IMR-90 (cell line): ENCODE measurements at regions not wholly inside any gene's neighbourhood (a gene's known extent, or its start where the extent isn't known, plus 50 kb on each side); places are given as distances from the start of the nearest gene placed in this dataset.

ENCODE experiments used
- ATAC-seq: fragments of 200-7000 bp; cut with Tn5 transposase; 2 replicates; pipeline ENCODE4 v1.9.1; 2020; ENCODE audit warnings: low read depth, mild to moderate bottlenecking, moderate library complexity
- BruUV-seq: library from RNA; stranded (reverse); fragments of 400-500 nt; replicated peaks from 2 replicates; lab custom pipeline; 2021; lab: Mats Ljungman, UMichigan
- CTCF ChIA-PET: fragments of 300-600 bp; formaldehyde crosslinking; extraction: SDS; loops from one replicate; lab custom pipeline; 2021; ENCODE audit warnings: antibody characterized with exemption; lab: Yijun Ruan, JAX
- POLR2A ChIA-PET: fragments of 300-600 bp; sonication (Branson Sonifier 250); formaldehyde crosslinking; loops from one replicate; lab custom pipeline; 2022; ENCODE audit warnings: antibody characterized with exemption; ENCODE audit not compliant: unreplicated experiment; lab: Charles Lee
- DNase-seq: peaks from one replicate; pipeline ENCODE4 v3.0.0; 2013
- H2AFZ ChIP-seq: replicated peaks from 2 replicates; pipeline ENCODE3; 2013; ENCODE audit warnings: low read length, mild to moderate bottlenecking; ENCODE audit not compliant: poor library complexity
- H2AK5ac ChIP-seq: 2 replicates; pipeline ENCODE4 v1.6.1; 2013; ENCODE audit warnings: low read depth, low read length, inconsistent platforms
- H2AK9ac ChIP-seq: replicated peaks from 2 replicates; pipeline ENCODE3; 2013; ENCODE audit warnings: mild to moderate bottlenecking, low read depth, low read length, moderate library complexity; ENCODE audit not compliant: poor library complexity
- H2BK120ac ChIP-seq: 2 replicates; pipeline ENCODE4 v1.6.1; 2013; ENCODE audit warnings: low read depth, low read length, inconsistent platforms
- H2BK15ac ChIP-seq: 3 replicates; pipeline ENCODE4 v1.6.1; 2013; ENCODE audit warnings: low read depth, low read length, inconsistent platforms
- H2BK20ac ChIP-seq: 2 replicates; pipeline ENCODE4 v1.6.1; 2013; ENCODE audit warnings: low read depth, mild to moderate bottlenecking, inconsistent platforms, low read length, moderate library complexity
- H2BK5ac ChIP-seq: 2 replicates; pipeline ENCODE4 v1.6.1; 2013; ENCODE audit warnings: mild to moderate bottlenecking, low read depth, low read length, inconsistent platforms; ENCODE audit not compliant: poor library complexity, severe bottlenecking
- H3K14ac ChIP-seq: replicated peaks from 2 replicates; pipeline ENCODE4 v1.6.1; 2013; ENCODE audit warnings: low read depth, low read length, inconsistent platforms
- H3K18ac ChIP-seq: 2 replicates; pipeline ENCODE4 v1.6.1; 2013; ENCODE audit warnings: low read depth, low read length, control low read depth
- H3K23ac ChIP-seq: 2 replicates; pipeline ENCODE4 v1.6.1; 2013; ENCODE audit warnings: low read depth, low read length, inconsistent platforms
- H3K27ac ChIP-seq: 2 replicates; pipeline ENCODE4 v1.5.1; 2013; ENCODE audit warnings: mild to moderate bottlenecking, control low read depth, low read length; ENCODE audit not compliant: insufficient read depth
- H3K27me3 ChIP-seq: 2 replicates; pipeline ENCODE4 v1.6.1; 2013; ENCODE audit warnings: low read length; ENCODE audit not compliant: control insufficient read depth, insufficient read depth
- H3K36me3 ChIP-seq: 2 replicates; pipeline ENCODE4 v1.6.1; 2013; ENCODE audit warnings: low read length, mixed read lengths; ENCODE audit not compliant: control insufficient read depth, insufficient read depth
- H3K4ac ChIP-seq: 2 replicates; pipeline ENCODE4 v1.6.1; 2013; ENCODE audit warnings: low read depth, low read length, inconsistent platforms
- H3K4me1 ChIP-seq: 2 replicates; pipeline ENCODE4 v1.6.1; 2013; ENCODE audit warnings: low read length, mixed read lengths; ENCODE audit not compliant: control insufficient read depth, insufficient read depth
- H3K4me2 ChIP-seq: 2 replicates; pipeline ENCODE4 v1.6.1; 2013; ENCODE audit warnings: low read depth, mild to moderate bottlenecking, control low read depth, low read length, moderate library complexity
- H3K4me3 ChIP-seq: 2 replicates; pipeline ENCODE4 v1.5.1; 2013; ENCODE audit warnings: low read depth, mild to moderate bottlenecking, control low read depth, low read length, moderate library complexity; ENCODE audit not compliant: insufficient read depth
- H3K56ac ChIP-seq: 2 replicates; pipeline ENCODE4 v1.6.1; 2013; ENCODE audit warnings: low read length, inconsistent platforms; ENCODE audit not compliant: insufficient read depth; ENCODE audit errors: extremely low read depth
- H3K79me1 ChIP-seq, 2 experiments: 2 replicates each; pipeline ENCODE4 v1.6.1; 2013; ENCODE audit warnings: low read length in 2 of 2, inconsistent platforms in 1 of 2, low read depth in 1 of 2
- H3K9ac ChIP-seq: 2 replicates; pipeline ENCODE4 v1.6.1; 2013; ENCODE audit warnings: low read depth, low read length, control low read depth
- H3K9me1 ChIP-seq: 2 replicates; pipeline ENCODE4 v1.6.1; 2013; ENCODE audit warnings: low read length, inconsistent platforms; ENCODE audit not compliant: insufficient read depth
- H3K9me3 ChIP-seq: 2 replicates; pipeline ENCODE4 v1.6.1; 2013; ENCODE audit warnings: low read length; ENCODE audit not compliant: control insufficient read depth, insufficient read depth
- H4K20me1 ChIP-seq: 2 replicates; pipeline ENCODE4 v1.6.1; 2013; ENCODE audit warnings: low read length, inconsistent platforms; ENCODE audit not compliant: insufficient read depth
- H4K5ac ChIP-seq: 2 replicates; pipeline ENCODE4 v1.6.1; 2013; ENCODE audit warnings: mild to moderate bottlenecking, low read depth, low read length, control low read depth
- H4K8ac ChIP-seq, 2 experiments: 2 replicates each; pipeline ENCODE4 v1.6.1; 2013; ENCODE audit warnings: low read depth in 2 of 2, low read length in 2 of 2, control low read depth in 1 of 2, inconsistent platforms in 1 of 2
- H4K91ac ChIP-seq: 2 replicates; pipeline ENCODE4 v1.6.1; 2013; ENCODE audit warnings: low read depth, low read length, inconsistent platforms; ENCODE audit not compliant: insufficient read depth
- CHD1 ChIP-seq: IDR thresholded peaks from 2 replicates; pipeline ENCODE4 v1.6.1; 2012; ENCODE audit warnings: low read depth, low read length, improper control_type of control experiment
- RCOR1 ChIP-seq: IDR thresholded peaks from 2 replicates; pipeline ENCODE4 v1.6.1; 2012; ENCODE audit warnings: mild to moderate bottlenecking, low read length, improper control_type of control experiment; ENCODE audit not compliant: insufficient replicate concordance
- dilution Hi-C: fragments of 300-500 bp; cut with HindIII; formaldehyde crosslinking; loops from one replicate; pipeline ENCODE4 v1.14.3; 2018; ENCODE audit warnings: low sequenced_read_pairs; ENCODE audit not compliant: unreplicated experiment
- in situ Hi-C: fragments of 300-500 bp; cut with MboI; formaldehyde crosslinking; loops from 3 replicates; pipeline ENCODE4 v1.14.3; 2019; ENCODE audit warnings: low sequenced_read_pairs, inconsistent platforms, mixed read lengths
- intact Hi-C: fragments of 100-400 bp; cut with micrococcal nuclease; formaldehyde crosslinking; loops from 2 replicates; pipeline ENCODE4 v1.10.0; 2022
- TF ChIP-seq, protein P1 (sequence below): conservative IDR thresholded peaks from 2 replicates; pipeline ENCODE4 v1.5.1; 2012; ENCODE audit warnings: mild to moderate bottlenecking, low read depth, low read length, improper control_type of control experiment

DNA sequence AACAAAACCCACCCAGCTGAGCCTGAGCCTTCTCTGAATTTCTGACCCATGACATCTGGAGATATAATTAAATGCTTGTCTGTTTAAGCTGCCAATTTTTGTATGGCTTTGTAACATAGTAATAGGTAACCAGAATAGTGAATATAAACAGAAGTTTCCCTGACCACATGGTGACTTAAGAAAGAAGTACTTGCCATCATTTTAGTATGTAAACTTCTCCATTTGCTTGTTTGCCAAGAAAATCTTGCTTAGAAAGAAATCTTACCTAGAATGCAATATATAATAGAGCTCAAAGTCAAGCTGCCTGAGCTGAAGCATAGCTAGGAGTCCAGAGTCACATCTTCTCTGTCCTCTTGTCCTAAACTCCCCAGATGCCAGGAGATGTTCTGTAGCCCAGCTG, 117.0 kb downstream of the PCSK1 start:
- Histone ChIP-seq H3K79me1 (no peaks in the 10 kb centered on the region; a peak in 1 of 4 replicates), H3K14ac (peak overlapping the region; percentile 77), H3K18ac (peak overlapping the region; percentile 97), H3K4ac (peak overlapping the region; percentile 86), H2AFZ (no peak overlapping the region), H2BK15ac (peak overlapping the region; percentile 90; the same call in 2 of the 3 replicates), H3K27me3 (no peaks in the 10 kb centered on the region), H3K9ac (peak overlapping the region; percentile 53), H3K4me2 (peak overlapping the region; percentile 40; the same call in 1 of the 2 replicates), H4K91ac (peak overlapping the region; percentile 85), H4K5ac (peak overlapping the region; percentile 80), H4K8ac (peak overlapping the region; percentile 70 to 84), H3K27ac (peak overlapping the region; percentile 90; the same call in 1 of the 2 replicates), H3K4me1 (peaks cover 12% of the 10 kb centered on the region), H4K20me1 (no peaks in the 10 kb centered on the region), H3K56ac (no peak overlapping the region; the same call in 1 of the 2 replicates), H3K9me3 (no peaks in the 10 kb centered on the region), H3K4me3 (no peak overlapping the region), H2AK9ac (no peak overlapping the region), H2BK20ac (peak overlapping the region; percentile 75), H2BK5ac (peak overlapping the region; percentile 87), H2BK120ac (peak overlapping the region; percentile 83), H2AK5ac (peak overlapping the region; percentile 75), H3K9me1 (peaks cover 5% of the 10 kb centered on the region), H3K23ac (peak overlapping the region; percentile 50), H3K36me3 (no peaks in the 10 kb centered on the region)
- dilution Hi-C loops (no loop called here), intact Hi-C loops (no loop called here), in situ Hi-C loops (loop anchor here (25.0 kb wide), 1 partner anchor 679 kb away; the partner anchor contains the start of gene RFESD)
- no TSS peak for BruUV-seq
- POLR2A ChIA-PET: no interaction called here
- DNase-seq (peak; percentile 68), ATAC-seq (peak; percentile 55)
- CTCF ChIA-PET: interaction anchor here (1.0 kb wide), 2 partner anchors 12 to 17 kb away, joined by 3 to 4 read pairs; no protein-coding TSS in a partner anchor
- TF ChIP-seq RCOR1 (no peak), CHD1 (no peak)
- TF ChIP-seq, protein P1, sequence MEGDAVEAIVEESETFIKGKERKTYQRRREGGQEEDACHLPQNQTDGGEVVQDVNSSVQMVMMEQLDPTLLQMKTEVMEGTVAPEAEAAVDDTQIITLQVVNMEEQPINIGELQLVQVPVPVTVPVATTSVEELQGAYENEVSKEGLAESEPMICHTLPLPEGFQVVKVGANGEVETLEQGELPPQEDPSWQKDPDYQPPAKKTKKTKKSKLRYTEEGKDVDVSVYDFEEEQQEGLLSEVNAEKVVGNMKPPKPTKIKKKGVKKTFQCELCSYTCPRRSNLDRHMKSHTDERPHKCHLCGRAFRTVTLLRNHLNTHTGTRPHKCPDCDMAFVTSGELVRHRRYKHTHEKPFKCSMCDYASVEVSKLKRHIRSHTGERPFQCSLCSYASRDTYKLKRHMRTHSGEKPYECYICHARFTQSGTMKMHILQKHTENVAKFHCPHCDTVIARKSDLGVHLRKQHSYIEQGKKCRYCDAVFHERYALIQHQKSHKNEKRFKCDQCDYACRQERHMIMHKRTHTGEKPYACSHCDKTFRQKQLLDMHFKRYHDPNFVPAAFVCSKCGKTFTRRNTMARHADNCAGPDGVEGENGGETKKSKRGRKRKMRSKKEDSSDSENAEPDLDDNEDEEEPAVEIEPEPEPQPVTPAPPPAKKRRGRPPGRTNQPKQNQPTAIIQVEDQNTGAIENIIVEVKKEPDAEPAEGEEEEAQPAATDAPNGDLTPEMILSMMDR: no peak
